A549 (cell line): ENCODE measurements at regions not wholly inside any gene's neighbourhood (a gene's known extent, or its start where the extent isn't known, plus 50 kb on each side); places are given as distances from the start of the nearest gene placed in this dataset.

Experiments used
- ATAC-seq, 2 experiments: fragments of 200-7000 bp in 1 of 2; fragments of >200 bp in 1 of 2; cut with Nextera tagmentation in 1 of 2; cut with Tn5 transposase in 1 of 2; 3 replicates each; pipeline versions ENCODE4 v1.8.0 to v1.9.1; 2018 to 2020; ENCODE audit warnings: mild to moderate bottlenecking in 1 of 2, moderate library complexity in 1 of 2
- CTCF ChIA-PET: fragments of 300-600 bp; sonication (Branson Sonifier 250); formaldehyde crosslinking; extraction: SDS; loops from one replicate; lab custom pipeline; 2021; ENCODE audit warnings: antibody characterized with exemption, inconsistent platforms; lab: Yijun Ruan, JAX
- POLR2A ChIA-PET: fragments of 350-600 bp; formaldehyde crosslinking; extraction: SDS; loops from one replicate; lab custom pipeline; 2021; ENCODE audit warnings: antibody characterized with exemption, inconsistent platforms; lab: Yijun Ruan, JAX
- DNase-seq, 2 experiments: peaks; one replicate each; pipeline versions ENCODE4 v3.0.0 to v3.0.0-alpha.2; 2011 to 2016; ENCODE audit warnings: low read depth in 1 of 2, low spot score in 1 of 2
- FAIRE-seq: peaks from 2 replicates; lab custom pipeline; 2011; peaks lifted over from hg19 to GRCh38; lab: Jason Lieb, UNC
- H3K27ac ChIP-seq, 2 experiments: fragments of >200 bp; sonication (Bioruptor Twin); formaldehyde crosslinking; 3 replicates each; pipeline ENCODE4 v1.5.1; 2016 to 2017
- H3K4me1 ChIP-seq: fragments of >200 bp; sonication (Bioruptor Twin); formaldehyde crosslinking; 3 replicates; pipeline ENCODE4 v1.6.1; 2016
- H3K4me2 ChIP-seq: fragments of >200 bp; sonication (Bioruptor Twin); formaldehyde crosslinking; 3 replicates; pipeline ENCODE4 v1.6.1; 2016
- H3K4me3 ChIP-seq: fragments of >200 bp; sonication (Bioruptor Twin); formaldehyde crosslinking; 3 replicates; pipeline ENCODE4 v1.5.1; 2016
- H3K9me3 ChIP-seq: fragments of >200 bp; sonication (Bioruptor Twin); formaldehyde crosslinking; 3 replicates; pipeline ENCODE4 v1.6.1; 2016
- BCL3 ChIP-seq: fragments of >200 bp; sonication (Bioruptor Twin); formaldehyde crosslinking; IDR thresholded peaks from 3 replicates; pipeline ENCODE4 v1.6.1; 2016
- CHD2 ChIP-seq: fragments of 150-350 bp; IDR thresholded peaks from 2 replicates; pipeline ENCODE4 v1.6.1; 2014; ENCODE audit warnings: low read length; ENCODE audit not compliant: partially characterized antibody
- EP300 ChIP-seq, 2 experiments: fragments of >200 bp; sonication (Bioruptor Twin); formaldehyde crosslinking; IDR thresholded peaks; 2 replicates in 1 of 2; 3 replicates in 1 of 2; pipeline ENCODE4 v1.6.1; 2016 to 2017
- HES2 ChIP-seq: fragments of >200 bp; sonication (Bioruptor Twin); formaldehyde crosslinking; IDR thresholded peaks from 2 replicates; pipeline ENCODE4 v1.6.1; 2016
- HEYL ChIP-seq: fragments of 250-450 bp; sonication (Bioruptor Pico); IDR thresholded peaks from 2 replicates; pipeline ENCODE4 v1.8.0; 2021; ENCODE audit warnings: mild to moderate bottlenecking, moderate library complexity
- HMGXB4 ChIP-seq: fragments of 250-450 bp; sonication (Bioruptor Pico); IDR thresholded peaks from 2 replicates; pipeline ENCODE4 v1.5.0; 2021; ENCODE audit warnings: mild to moderate bottlenecking, moderate library complexity, borderline replicate concordance
- HOXA7 ChIP-seq: fragments of 250-450 bp; sonication (Bioruptor Pico); IDR thresholded peaks from 2 replicates; pipeline ENCODE4 v1.5.0; 2020; ENCODE audit warnings: mild to moderate bottlenecking, moderate library complexity
- HOXB13 ChIP-seq: fragments of 250-450 bp; sonication (Bioruptor Pico); IDR thresholded peaks from 2 replicates; pipeline ENCODE4 v1.5.0; 2020; ENCODE audit warnings: low read depth, mild to moderate bottlenecking, moderate library complexity
- KDM1A ChIP-seq: fragments of 200-600 bp; sonication (generic); IDR thresholded peaks from 2 replicates; pipeline ENCODE4 v1.6.1; 2016; ENCODE audit warnings: low read depth, mild to moderate bottlenecking
- KDM5A ChIP-seq: fragments of 200-600 bp; sonication (generic); IDR thresholded peaks from 2 replicates; pipeline ENCODE4 v1.6.1; 2016; ENCODE audit warnings: antibody characterized with exemption, mild to moderate bottlenecking
- MAFK ChIP-seq: fragments of 450-650 bp; IDR thresholded peaks from 2 replicates; pipeline ENCODE4 v1.6.1; 2014; ENCODE audit not compliant: partially characterized antibody
- MYC ChIP-seq: IDR thresholded peaks from 2 replicates; pipeline ENCODE4 v1.6.1; 2012; ENCODE audit warnings: mild to moderate bottlenecking, inconsistent platforms, low read length, improper control_type of control experiment, borderline replicate concordance
- NPAS2 ChIP-seq: fragments of 250-450 bp; sonication (Bioruptor Pico); IDR thresholded peaks from 2 replicates; pipeline ENCODE4 v1.8.0; 2022; ENCODE audit warnings: mild to moderate bottlenecking, moderate library complexity, borderline replicate concordance
- PHF8 ChIP-seq: fragments of 200-600 bp; sonication (generic); IDR thresholded peaks from 2 replicates; pipeline ENCODE4 v1.6.1; 2016; ENCODE audit warnings: low read depth, mild to moderate bottlenecking, antibody characterized with exemption, moderate library complexity, borderline replicate concordance
- RAD21 ChIP-seq, 2 experiments: fragments of >200 bp in 1 of 2; sonication (Bioruptor Twin) in 1 of 2; formaldehyde crosslinking in 1 of 2; IDR thresholded peaks in 1 of 2; conservative IDR thresholded peaks in 1 of 2; 2 replicates in 1 of 2; 3 replicates in 1 of 2; pipeline ENCODE4 v1.6.1; 2012 to 2018; ENCODE audit warnings: inconsistent platforms in 1 of 2
- REST ChIP-seq: fragments of 200-600 bp; sonication (generic); IDR thresholded peaks from 2 replicates; pipeline ENCODE4 v1.6.1; 2016; ENCODE audit warnings: antibody characterized with exemption, mild to moderate bottlenecking, moderate library complexity
- RNF2 ChIP-seq: fragments of 200-600 bp; sonication (generic); IDR thresholded peaks from 2 replicates; pipeline ENCODE4 v1.6.1; 2016; ENCODE audit warnings: low read depth, mild to moderate bottlenecking, antibody characterized with exemption, moderate library complexity, borderline replicate concordance
- ZFP36 ChIP-seq: fragments of 450-650 bp; IDR thresholded peaks from 2 replicates; pipeline ENCODE4 v1.6.1; 2014; ENCODE audit warnings: borderline replicate concordance; ENCODE audit not compliant: partially characterized antibody
- ZNF302 ChIP-seq: fragments of 250-450 bp; sonication (Bioruptor Pico); IDR thresholded peaks from 2 replicates; pipeline ENCODE4 v1.9.0; 2021; ENCODE audit warnings: inconsistent platforms, mild to moderate bottlenecking, moderate library complexity
- WGBS: methylation state at CpG from one replicate; pipeline ENCODE4 v1.1.6; 2017; ENCODE audit errors: missing lambda C conversion rate; 5-methylcytosine and 5-hydroxymethylcytosine counted together
- small RNA-seq, 6 experiments: library from RNA; depleted of rRNA; stranded (forward); fragments of <200 nt; gene quantifications; one replicate each; pipeline ENCODE3, GENCODE V24; 2012

- no peak overlapping the region for H3K27ac ChIP-seq
- ATAC-seq (no peak), DNase-seq (no peak), FAIRE-seq (no peak)
- ChIA-PET CTCF (interaction anchor here (1.2 kb wide), 1 partner anchor 543 kb away, joined by 3 read pairs; no protein-coding TSS in a partner anchor), POLR2A (no interaction called here)
- TF ChIP-seq HOXB13 (CRISPR knock-in tag) (no peak), RAD21 (conservative IDR thresholded peaks at IDR 0.05 in 1 of 2, IDR thresholded peaks at IDR 0.05 in 1 of 2) (no peak), HEYL (CRISPR knock-in tag) (no peak), EP300 (IDR thresholded peaks at IDR 0.05) (no peak), ZFP36 (no peak), NPAS2 (no peak), HES2 (no peak), KDM1A (no peak), REST (no peak), HMGXB4 (no peak), BCL3 (no peak), MAFK (no peak), HOXA7 (CRISPR knock-in tag) (no peak), RNF2 (no peak), CHD2 (no peak), PHF8 (no peak), KDM5A (no peak), ZNF302 (CRISPR knock-in tag) (no peak), MYC (no peak)
- H3K4me3 ChIP-seq = no peak overlapping the region
- no peaks in the 10 kb centered on the region for H3K4me1 ChIP-seq
- 95% methylated on average over 1 of the region's 1 CpG for WGBS
- no peak overlapping the region for H3K4me2 ChIP-seq
- no peaks in the 10 kb centered on the region for H3K9me3 ChIP-seq
Observed at GRCh38 chr1:228685081-228685660, 50.1 kb upstream of the RHOU start.

Small RNAs in the stretch of these regions (small RNA-seq; reads per million reads assigned to genes)
- gene RF00432 (0 to 2.1 (median 0) reads per million in 6 experiments), gene RNA5S10 (0 reads per million in 6 experiments), gene RNA5S11 (0 reads per million in 6 experiments), gene RNA5S12 (0 reads per million in 6 experiments), gene RNA5S13 (0 reads per million in 6 experiments), gene RNA5S14 (0 reads per million in 6 experiments), gene RNA5S15 (0 reads per million in 6 experiments), gene RNA5S16 (0 reads per million in 6 experiments), gene RNA5S17 (0 reads per million in 6 experiments), gene RNA5S2 (0 reads per million in 6 experiments), gene RNA5S3 (0 reads per million in 6 experiments), gene RNA5S4 (0 reads per million in 6 experiments), gene RNA5S5 (0 reads per million in 6 experiments), gene RNA5S6 (0 reads per million in 6 experiments), gene RNA5S7 (0 reads per million in 6 experiments), gene RNA5S8 (0 reads per million in 6 experiments), gene RNA5S9 (0 reads per million in 6 experiments), gene RNA5SP18 (0 to 137 (median 0.04) reads per million in 6 experiments)
